Neural cell (in vitro differentiated cells): ENCODE measurements at regions not wholly inside any gene's neighbourhood (a gene's known extent, or its start where the extent isn't known, plus 50 kb on each side); places are given as distances from the start of the nearest gene placed in this dataset.

Experiments used
- H2AFZ ChIP-seq: fragments of 200-600, 300-800 bp; sonication (generic), shearing (Covaris generic); 2 replicates; pipeline ENCODE4 v1.6.0; 2014; ENCODE audit warnings: low read depth, mild to moderate bottlenecking, antibody characterized with exemption, low read length, moderate library complexity
- H3F3A ChIP-seq: fragments of 200-600 bp; shearing (Covaris generic); 2 replicates; pipeline ENCODE4 v1.6.1; 2016; ENCODE audit warnings: mild to moderate bottlenecking, moderate library complexity, mixed read lengths, antibody characterized with exemption, low read length; ENCODE audit not compliant: insufficient read depth, poor library complexity, severe bottlenecking
- H3K27ac ChIP-seq: fragments of 200-600, 300-800 bp; sonication (generic), shearing (Covaris generic); 2 replicates; pipeline ENCODE4 v1.5.1; 2014; ENCODE audit warnings: mild to moderate bottlenecking, low read length, moderate library complexity
- H3K27me3 ChIP-seq: fragments of 300-800, 200-600 bp; sonication (generic), shearing (Covaris generic); 2 replicates; pipeline ENCODE4 v1.6.0; 2014; ENCODE audit warnings: mild to moderate bottlenecking, low read depth, low read length, moderate library complexity; ENCODE audit not compliant: insufficient read depth
- H3K36me3 ChIP-seq: fragments of 300-800, 200-600 bp; sonication (generic), shearing (Covaris generic); 2 replicates; pipeline ENCODE4 v1.5.1; 2014; ENCODE audit warnings: mild to moderate bottlenecking, antibody characterized with exemption, low read length, moderate library complexity; ENCODE audit not compliant: insufficient read depth
- H3K4me2 ChIP-seq: fragments of 300-800, 200-600 bp; sonication (generic), shearing (Covaris generic); 2 replicates; pipeline ENCODE4 v1.6.0; 2014; ENCODE audit warnings: mild to moderate bottlenecking, low read length
- H3K4me3 ChIP-seq: fragments of 300-800, 200-600 bp; sonication (generic), shearing (Covaris generic); 2 replicates; pipeline ENCODE4 v1.5.1; 2014; ENCODE audit warnings: mild to moderate bottlenecking, low read length, moderate library complexity
- H3K79me2 ChIP-seq: fragments of 200-600 bp; shearing (Covaris generic); replicated peaks from 2 replicates; pipeline ENCODE4 v1.6.0; 2014; ENCODE audit warnings: mild to moderate bottlenecking, low read length, moderate library complexity; ENCODE audit not compliant: insufficient read depth
- H3K9ac ChIP-seq: fragments of 300-800, 200-600 bp; sonication (generic), shearing (Covaris generic); 2 replicates; pipeline ENCODE4 v1.6.1; 2016; ENCODE audit warnings: mild to moderate bottlenecking, low read length, mixed read lengths
- H3K9me2 ChIP-seq: fragments of 200-600 bp; shearing (Covaris generic); 2 replicates; pipeline ENCODE4 v1.6.1; 2016; ENCODE audit warnings: mild to moderate bottlenecking, low read length, mixed read lengths; ENCODE audit not compliant: insufficient read depth
- H3K9me3 ChIP-seq: fragments of 200-600, 300-800 bp; sonication (generic), shearing (Covaris generic); 2 replicates; pipeline ENCODE4 v1.6.1; 2016; ENCODE audit warnings: mild to moderate bottlenecking, mixed run types, low read length, moderate library complexity, mixed read lengths
- H4K20me1 ChIP-seq: fragments of 200-600 bp; shearing (Covaris generic); 2 replicates; pipeline ENCODE4 v1.6.1; 2016; ENCODE audit warnings: mild to moderate bottlenecking, mixed run types; ENCODE audit not compliant: insufficient read depth
- CTCF ChIP-seq: fragments of 450-650 bp; IDR thresholded peaks from 2 replicates; pipeline ENCODE4 v1.5.1; 2014; ENCODE audit warnings: antibody characterized with exemption, mild to moderate bottlenecking, moderate library complexity; ENCODE audit not compliant: poor library complexity, severe bottlenecking
- EP300 ChIP-seq: fragments of 450-650 bp; conservative IDR thresholded peaks from 2 replicates; pipeline ENCODE4 v1.6.1; 2014; ENCODE audit warnings: antibody characterized with exemption, mild to moderate bottlenecking, moderate library complexity; ENCODE audit not compliant: poor library complexity, severe bottlenecking
- EZH2 ChIP-seq: fragments of 200-600, 300-800 bp; shearing (Covaris generic), sonication (generic); IDR thresholded peaks from 2 replicates; pipeline ENCODE4 v1.6.1; 2014; ENCODE audit warnings: antibody characterized with exemption, low read length, borderline replicate concordance, mild to moderate bottlenecking; ENCODE audit not compliant: insufficient read depth, poor library complexity, severe bottlenecking
- MXI1 ChIP-seq: fragments of 450-650 bp; conservative IDR thresholded peaks from 2 replicates; pipeline ENCODE4 v1.6.1; 2014; ENCODE audit warnings: antibody characterized with exemption, mild to moderate bottlenecking; ENCODE audit not compliant: poor library complexity, severe bottlenecking
- POLR2AphosphoS5 ChIP-seq: IDR thresholded peaks from 2 replicates; pipeline ENCODE4 v1.6.1; 2012
- RAD21 ChIP-seq: fragments of 450-650 bp; conservative IDR thresholded peaks from 2 replicates; pipeline ENCODE4 v1.6.1; 2014; ENCODE audit warnings: antibody characterized with exemption, mild to moderate bottlenecking, moderate library complexity
- REST ChIP-seq: IDR thresholded peaks from 2 replicates; pipeline ENCODE4 v1.6.1; 2012; ENCODE audit warnings: borderline replicate concordance
- SMC3 ChIP-seq: fragments of 450-650 bp; conservative IDR thresholded peaks from 2 replicates; pipeline ENCODE4 v1.6.1; 2014; ENCODE audit warnings: antibody characterized with exemption, mild to moderate bottlenecking, moderate library complexity; ENCODE audit not compliant: poor library complexity
- TAF1 ChIP-seq: IDR thresholded peaks from 2 replicates; pipeline ENCODE4 v1.6.1; 2012; ENCODE audit warnings: low read depth

- H3K4me2 ChIP-seq = no peak overlapping the region
- H4K20me1 ChIP-seq = no peaks in the 10 kb centered on the region
- H3K79me2 ChIP-seq = no peaks in the 10 kb centered on the region
- no peak overlapping the region for H3K27ac ChIP-seq
- H3K4me3 ChIP-seq = no peak overlapping the region
- H3K9ac ChIP-seq = no peak overlapping the region
- TF ChIP-seq MXI1 (no peak), POLR2AphosphoS5 (no peak), SMC3 (no peak), EP300 (no peak), RAD21 (no peak), EZH2 (no peak), CTCF (no peak), TAF1 (no peak), REST (no peak)
- no peaks in the 10 kb centered on the region for H3K9me2 ChIP-seq
- H3K9me3 ChIP-seq = no peaks in the 10 kb centered on the region
- H3F3A ChIP-seq = no peaks in the 10 kb centered on the region
- H2AFZ ChIP-seq = no peak overlapping the region
- H3K36me3 ChIP-seq = no peaks in the 10 kb centered on the region
- H3K27me3 ChIP-seq = no peaks in the 10 kb centered on the region
Measured at GRCh38 chr9:28234133-28234893, 661.0 kb upstream of the C9orf72 start.

- no peaks in the 10 kb centered on the region for H3K27me3 ChIP-seq
- H3F3A ChIP-seq = no peaks in the 10 kb centered on the region
- no peak overlapping the region for H3K9ac ChIP-seq
- no peaks in the 10 kb centered on the region for H3K9me3 ChIP-seq
- H4K20me1 ChIP-seq = no peaks in the 10 kb centered on the region
- no peak overlapping the region for H3K27ac ChIP-seq
- H3K9me2 ChIP-seq = no peaks in the 10 kb centered on the region
- H3K36me3 ChIP-seq = no peaks in the 10 kb centered on the region
- H3K4me3 ChIP-seq = no peak overlapping the region
- TF ChIP-seq REST = no peak
- no peak for TF ChIP-seq RAD21
- no peak for TF ChIP-seq EP300
- no peak for TF ChIP-seq POLR2AphosphoS5
- TF ChIP-seq CTCF = no peak
- no peak for TF ChIP-seq TAF1
- TF ChIP-seq SMC3 = no peak
- TF ChIP-seq EZH2 = no peak
- TF ChIP-seq MXI1 = no peak
- no peak overlapping the region for H3K4me2 ChIP-seq
- H2AFZ ChIP-seq = no peak overlapping the region
- H3K79me2 ChIP-seq = no peaks in the 10 kb centered on the region
Measured at GRCh38 chr9:28234894-28235277, 661.6 kb upstream of the C9orf72 start.
